HG03520 (cell line): ENCODE measurements at regions not wholly inside any gene's neighbourhood (a gene's known extent, or its start where the extent isn't known, plus 50 kb on each side); places are given as distances from the start of the nearest gene placed in this dataset.

Experiments
- ATAC-seq: cut with Tn5 transposase; IDR thresholded peaks from one replicate; pipeline ENCODE4 v1.9.1; 2021; ENCODE audit warnings: mild to moderate bottlenecking, moderate library complexity; ENCODE audit not compliant: unreplicated experiment

GRCh38 chr2:102078773-102079172 lies 63.8 kb upstream of the IL1R1 start:
- no peak for ATAC-seq

GRCh38 chr2:102080451-102081242 lies 61.9 kb upstream of the IL1R1 start:
- ATAC-seq = peak; percentile 49

- ATAC-seq = no peak
Measured at GRCh38 chr2:102081243-102081522, 61.4 kb upstream of the IL1R1 start.

GRCh38 chr2:102081606-102082005 lies 60.9 kb upstream of the IL1R1 start:
- ATAC-seq = no peak

- peak; percentile 76 for ATAC-seq
Measured at GRCh38 chr2:102082571-102083392, 59.8 kb upstream of the IL1R1 start.

- no peak for ATAC-seq
Measured at GRCh38 chr2:102083393-102083703, 59.2 kb upstream of the IL1R1 start.

GRCh38 chr2:102084651-102085050 lies 57.9 kb upstream of the IL1R1 start:
- no peak for ATAC-seq

GRCh38 chr2:102085238-102085637 lies 57.3 kb upstream of the IL1R1 start:
- no peak for ATAC-seq

GRCh38 chr2:102086150-102086872 lies 56.2 kb upstream of the IL1R1 start:
- ATAC-seq = no peak

- no peak for ATAC-seq
Measured at GRCh38 chr2:102091121-102091520, 51.4 kb upstream of the IL1R1 start.

GRCh38 chr2:102091908-102092307 lies 50.6 kb upstream of the IL1R1 start:
- ATAC-seq = no peak

GRCh38 chr2:102092535-102092934 lies 50.0 kb upstream of the IL1R1 start:
- no peak for ATAC-seq
